HTR-8/SVneo (cell line): ENCODE measurements at regions not wholly inside any gene's neighbourhood (a gene's known extent, or its start where the extent isn't known, plus 50 kb on each side); places are given as distances from the start of the nearest gene placed in this dataset.
"Not testable (repeated sequence)": the region's sequence is repeated elsewhere in the genome, so short reads cannot be mapped to it uniquely, and the experiment has no call there.

ENCODE experiments used
- DNase-seq: peaks from one replicate; pipeline ENCODE4 v3.0.0; 2011; ENCODE audit warnings: low spot score, mixed read lengths; ENCODE audit not compliant: insufficient read length
- FAIRE-seq: peaks from 2 replicates; lab custom pipeline; 2011; peaks lifted over from hg19 to GRCh38; lab: Jason Lieb, UNC

DNA sequence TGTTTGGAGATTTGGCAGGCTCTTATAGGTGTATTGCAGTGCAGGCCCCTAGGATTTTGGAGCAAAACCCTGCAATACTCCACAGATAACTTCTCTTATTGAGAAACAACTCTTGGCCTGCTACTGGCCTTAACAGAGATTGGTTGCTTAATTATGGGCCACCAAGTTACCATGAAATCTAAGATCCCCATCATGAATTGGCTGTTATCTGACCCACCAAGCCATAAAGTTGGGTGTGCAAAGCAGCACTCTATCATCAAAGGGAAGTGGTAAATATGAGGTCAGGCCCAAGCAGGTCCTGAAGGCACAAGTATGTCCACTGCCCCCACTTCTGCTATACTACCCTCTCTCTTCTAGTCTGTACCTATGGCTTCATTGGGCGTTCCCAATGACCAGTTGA is 130.0 kb upstream of the TNFSF4 start:
- DNase-seq (no peak), FAIRE-seq (no peak)

DNA sequence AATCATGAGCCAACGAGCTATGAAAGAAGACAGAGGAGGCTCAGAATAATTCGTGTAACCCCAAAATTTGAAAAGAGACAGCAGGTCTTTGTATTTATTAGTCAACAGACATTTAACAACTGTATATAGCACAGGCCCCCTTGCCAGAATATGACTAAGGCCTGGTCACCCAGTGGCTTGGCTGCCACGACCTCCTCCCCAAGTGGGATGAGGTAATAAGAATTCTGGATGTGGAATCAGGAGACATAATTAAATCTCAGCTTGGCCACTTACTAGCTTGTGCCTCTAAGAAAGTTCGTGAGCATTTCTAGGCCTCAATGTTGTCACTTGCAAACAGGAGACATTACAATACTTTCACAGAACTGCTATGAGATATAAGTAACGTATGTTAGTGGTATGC is 134.2 kb upstream of the TNFSF4 start:
- no peak for FAIRE-seq

DNA sequence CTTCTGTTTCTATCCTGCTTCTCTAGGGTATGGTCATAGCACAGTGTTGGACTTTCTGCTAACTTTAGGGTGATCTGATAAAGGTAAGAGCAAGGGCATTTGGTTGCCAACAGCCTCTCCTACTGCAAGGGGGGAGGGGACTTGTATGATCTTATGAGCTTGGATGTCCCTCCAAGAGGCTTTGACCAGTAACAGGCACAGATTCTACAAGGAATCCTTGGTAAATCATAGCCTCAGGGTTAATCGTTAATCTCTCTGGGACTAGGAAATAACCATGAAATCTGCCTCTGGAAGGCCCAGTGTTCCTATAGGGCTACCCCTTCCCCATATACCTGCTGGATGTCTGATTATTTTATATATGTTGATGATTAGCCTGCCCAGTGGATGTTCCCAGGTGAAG is 134.8 kb upstream of the TNFSF4 start:
- FAIRE-seq (no peak), DNase-seq (no peak)

More for the DNA sequence above, 134.2 kb upstream of the TNFSF4 start:
- DNase-seq = no peak

DNA sequence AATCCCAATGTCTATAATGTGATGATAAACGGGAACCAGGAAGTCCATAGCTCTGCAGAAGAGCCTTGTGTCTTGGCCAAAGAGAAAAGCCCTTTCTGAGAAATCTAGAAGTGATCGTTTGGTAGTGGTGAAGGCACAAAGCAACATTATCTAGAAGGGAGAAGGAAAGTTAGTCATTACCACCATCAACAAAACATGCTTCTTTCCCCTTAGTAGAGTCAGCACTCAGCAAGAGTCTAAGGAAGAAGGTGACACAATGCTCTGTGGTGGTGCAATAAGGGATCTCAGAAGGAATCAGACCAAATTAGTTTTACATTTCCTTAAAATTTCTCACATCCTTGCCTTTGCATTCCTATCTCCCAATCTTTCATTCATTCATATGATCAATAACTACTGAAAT is 134.4 kb upstream of the PRDX6 start:
- DNase-seq (no peak), FAIRE-seq (no peak)

DNA sequence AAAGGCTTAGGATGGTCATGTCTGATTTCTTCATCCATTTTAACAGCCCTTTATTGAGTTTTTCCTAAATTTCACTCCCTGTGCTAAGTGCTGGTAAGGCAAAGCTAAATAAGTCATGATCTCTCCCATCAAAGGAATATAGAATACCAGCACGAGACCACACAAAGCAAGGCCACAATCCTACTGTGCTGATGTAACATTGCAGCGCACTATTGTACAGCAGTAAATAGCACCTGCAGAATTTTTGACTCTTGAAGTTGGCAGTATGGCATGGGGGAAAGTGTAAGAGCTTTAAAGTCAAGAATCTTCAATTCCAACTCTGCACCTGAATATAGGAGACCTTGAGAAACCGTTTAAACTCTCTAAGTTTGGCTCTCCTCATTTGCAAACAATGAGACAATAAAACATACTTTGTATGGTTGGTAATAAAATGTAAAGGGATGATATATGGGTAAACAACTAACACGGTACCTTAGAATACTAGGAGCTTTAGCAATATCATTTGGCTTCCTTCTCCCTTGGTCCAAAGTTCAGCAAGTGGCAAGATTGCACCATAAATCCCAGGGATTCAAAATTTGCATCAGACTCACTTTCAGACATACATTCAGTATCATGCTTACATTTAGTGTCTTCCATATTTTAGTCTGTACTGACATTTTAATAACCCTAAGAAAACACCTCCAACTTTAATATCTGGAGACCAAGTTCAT is 132.9 kb upstream of the PRDX6 start:
- DNase-seq = no peak
- no peak for FAIRE-seq

DNA sequence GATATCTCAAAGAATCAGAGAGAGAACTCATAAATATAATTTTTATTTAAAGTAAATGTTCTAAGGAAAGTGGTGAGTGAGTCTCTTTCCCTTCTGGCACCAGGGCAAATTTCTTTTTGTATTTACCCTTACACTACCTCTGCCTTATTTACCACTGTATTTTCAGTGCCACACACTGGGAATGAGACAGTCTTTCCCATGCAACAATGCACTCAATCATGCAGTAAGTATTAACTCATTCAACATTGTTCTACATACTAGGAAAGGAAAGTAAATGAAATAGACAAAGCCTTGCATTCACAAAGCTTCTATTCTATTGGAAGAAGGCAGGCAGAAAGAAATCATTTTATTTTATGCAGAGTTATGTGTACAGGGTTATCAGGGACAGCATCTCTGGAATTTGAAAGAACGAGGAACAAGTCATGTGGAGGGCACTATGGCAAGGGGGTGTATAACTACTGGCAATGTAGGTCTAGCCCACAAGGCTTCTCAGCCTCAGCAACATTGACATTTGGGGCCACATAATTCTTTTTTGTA is 129.8 kb upstream of the PRDX6 start:
- DNase-seq (no peak), FAIRE-seq (no peak)

DNA sequence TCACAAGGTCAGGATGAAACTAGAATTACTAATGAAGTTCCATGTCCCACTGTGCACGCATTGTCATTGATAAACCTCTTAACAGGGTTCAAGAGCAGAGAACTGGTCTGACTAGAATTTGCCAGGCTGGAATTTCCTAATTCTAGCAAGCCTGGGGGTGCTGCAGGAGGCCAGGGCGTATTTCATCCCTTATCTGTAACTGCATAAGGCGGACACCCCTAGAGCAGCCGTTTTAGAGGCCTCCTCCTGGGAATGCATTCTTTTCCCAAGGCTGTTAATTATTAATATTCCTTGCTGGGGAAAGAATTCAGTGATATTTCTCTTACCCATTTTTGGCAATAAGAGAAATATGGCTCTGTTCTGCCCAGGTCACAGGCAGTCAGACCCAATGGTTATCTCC is 124.5 kb upstream of the PRDX6 start:
- not testable (repeated sequence) for DNase-seq, FAIRE-seq

DNA sequence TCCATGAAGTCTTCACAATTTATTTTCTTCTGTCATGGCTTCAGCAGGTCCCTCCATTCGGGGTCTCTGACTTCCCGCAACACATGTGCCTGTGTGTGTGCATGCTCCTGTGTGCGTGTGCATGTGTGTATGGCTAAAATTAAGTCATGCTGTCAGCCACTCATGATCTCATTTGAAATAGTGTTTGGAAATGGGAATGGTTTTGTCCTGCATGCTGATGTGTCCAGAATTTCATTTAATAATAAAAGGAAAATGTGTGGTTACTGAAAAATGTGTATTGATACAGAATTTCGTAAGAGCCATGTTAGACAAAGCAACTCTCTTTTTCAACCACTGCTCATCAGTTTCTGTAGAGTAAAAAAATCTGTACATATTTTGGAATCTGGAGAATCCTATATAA is 123.8 kb upstream of the PRDX6 start:
- FAIRE-seq = no peak
- no peak for DNase-seq

DNA sequence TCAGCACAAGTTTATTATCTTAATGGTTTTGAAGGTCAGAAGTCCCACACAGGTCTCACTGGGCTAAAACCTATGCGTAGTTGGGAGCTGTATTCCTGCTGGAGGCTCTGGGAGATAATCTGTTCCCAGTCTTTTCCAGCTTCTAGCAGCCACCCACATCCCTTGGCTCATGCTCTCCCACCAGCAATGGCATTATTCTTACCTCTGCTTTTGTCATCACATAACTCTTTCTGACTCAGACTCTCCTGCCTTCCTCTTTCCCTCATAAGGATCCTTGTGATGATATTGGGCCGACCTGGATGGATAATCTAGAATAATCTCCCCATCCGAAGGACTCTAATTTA is 122.2 kb upstream of the PRDX6 start:
- FAIRE-seq (no peak), DNase-seq (no peak)

DNA sequence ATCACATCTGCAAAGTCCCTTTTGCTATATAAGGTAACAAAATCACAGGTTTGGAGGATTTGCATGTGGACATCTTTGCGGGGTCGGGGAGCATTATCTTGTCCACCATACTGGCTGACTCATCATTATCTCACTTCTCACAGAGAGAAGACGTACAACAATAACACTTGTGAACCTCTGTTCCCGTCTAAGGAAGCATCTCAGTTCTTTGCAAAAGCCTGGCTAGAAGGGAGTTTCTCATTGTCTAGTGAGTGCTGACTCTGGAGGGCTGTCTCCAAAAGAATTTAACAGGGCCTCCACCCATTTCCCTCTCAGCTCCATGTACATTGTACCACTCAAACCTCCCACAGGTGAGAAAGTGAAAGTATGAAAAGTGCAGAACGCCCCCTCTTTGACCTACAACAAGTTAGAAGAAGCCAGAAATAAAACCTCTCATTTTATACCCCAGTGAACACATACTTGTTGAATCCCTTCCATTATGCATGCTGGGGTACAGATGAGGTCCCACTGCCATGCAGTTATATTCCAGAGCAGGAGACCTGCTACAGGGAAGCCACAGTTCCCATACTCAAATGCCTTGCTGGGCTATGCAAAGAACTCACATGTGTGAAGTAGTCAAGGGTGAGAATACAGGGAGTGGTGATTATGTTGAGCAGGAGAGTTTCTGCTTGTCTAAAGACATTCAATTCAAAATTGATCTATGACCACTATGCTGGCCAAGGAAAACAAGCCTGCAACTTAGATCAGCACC is 121.7 kb upstream of the PRDX6 start:
- DNase-seq = no peak
- FAIRE-seq = no peak

DNA sequence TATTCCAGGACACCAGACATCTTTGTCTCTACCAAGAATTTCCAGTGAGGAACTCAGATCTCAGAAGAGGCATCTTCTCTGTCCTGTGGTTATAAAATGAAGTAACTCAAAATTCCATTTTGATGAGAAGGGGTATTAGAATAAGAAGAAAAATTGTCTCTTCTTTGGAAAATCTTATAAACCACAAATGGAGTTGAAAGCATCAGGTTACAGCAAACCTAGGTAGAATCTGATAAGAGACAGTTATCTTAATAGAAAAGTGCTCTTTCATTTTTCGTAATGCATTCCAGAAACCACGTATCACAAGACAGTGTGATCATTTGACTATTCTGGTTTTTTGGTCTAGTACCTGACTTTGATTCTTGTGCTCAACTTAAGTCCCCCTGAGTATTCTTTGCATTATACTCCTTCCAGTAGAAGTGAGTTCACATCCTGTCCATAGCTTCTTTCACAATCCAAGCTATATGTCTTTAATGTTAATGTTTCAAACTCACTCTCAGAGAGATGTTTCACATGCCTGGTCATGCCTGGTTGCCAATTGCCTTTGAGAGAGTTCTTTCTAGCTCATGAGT is 120.9 kb upstream of the PRDX6 start:
- no peak for DNase-seq
- no peak for FAIRE-seq

DNA sequence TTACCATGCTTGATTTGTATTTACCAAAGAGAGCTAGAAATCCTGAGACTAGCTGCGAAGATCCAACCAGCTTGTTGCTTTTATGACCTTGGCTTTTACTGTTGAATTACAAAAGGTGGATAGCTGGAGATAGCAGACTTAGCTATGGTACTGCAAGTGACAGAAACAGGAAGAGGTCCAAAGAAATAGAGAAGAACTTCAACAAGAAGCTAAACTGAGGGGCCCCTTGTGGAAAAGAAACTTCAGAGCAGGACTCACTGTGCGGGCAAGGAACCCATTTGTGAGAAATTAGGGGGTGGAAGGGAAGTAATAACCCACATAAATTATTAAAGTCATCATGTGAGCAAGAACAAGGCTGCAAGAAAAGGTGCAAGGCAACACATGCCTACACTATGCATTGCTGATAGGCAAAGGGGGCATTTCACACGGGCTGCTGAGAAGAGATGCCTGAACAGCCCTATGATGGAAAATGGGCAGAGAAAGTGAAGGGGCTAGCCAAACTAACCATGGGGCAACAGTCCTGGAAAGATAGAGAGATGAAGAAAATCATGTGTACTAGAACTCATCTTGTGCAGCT is 116.6 kb upstream of the PRDX6 start:
- no peak for DNase-seq
- FAIRE-seq = no peak

DNA sequence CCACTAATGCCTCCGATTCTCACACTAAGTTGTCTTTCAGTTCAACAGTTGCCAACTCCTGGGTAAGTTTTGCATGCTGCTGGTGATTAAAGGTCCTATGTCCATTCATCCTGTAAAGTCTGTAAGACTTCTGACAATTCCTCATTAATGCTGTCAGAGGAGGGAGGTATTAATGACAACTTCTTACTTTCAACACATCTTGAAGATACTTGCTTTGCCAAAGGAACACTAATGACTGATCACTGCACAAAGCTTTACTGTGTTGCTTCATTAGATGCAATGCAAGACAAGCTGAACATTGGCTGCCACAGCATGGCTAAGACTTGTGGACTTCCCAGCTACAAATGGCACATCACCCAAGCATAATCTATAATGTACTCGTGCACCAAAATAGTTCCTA is 114.6 kb upstream of the PRDX6 start:
- no peak for FAIRE-seq

DNA sequence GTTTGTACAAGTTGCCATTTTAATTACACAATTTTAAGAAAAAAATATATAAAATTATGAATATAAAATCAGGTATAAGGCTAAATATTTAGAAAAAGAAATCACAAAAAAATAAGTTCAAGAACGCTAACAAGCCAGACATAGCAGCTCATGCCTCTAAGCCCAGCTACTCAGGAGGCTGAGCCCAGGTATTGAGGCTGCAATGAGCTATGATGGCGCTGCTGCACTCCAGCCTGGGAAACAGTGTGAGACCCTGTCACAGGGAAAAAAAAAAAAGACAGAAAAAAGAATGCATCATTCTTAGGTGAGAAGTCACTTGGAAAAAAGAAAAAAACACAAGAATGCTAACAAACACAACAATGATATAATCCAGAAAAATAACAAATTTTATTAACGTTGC is 112.3 kb upstream of the PRDX6 start:
- no peak for DNase-seq
- no peak for FAIRE-seq

More for the DNA sequence above, 114.6 kb upstream of the PRDX6 start:
- DNase-seq = no peak

DNA sequence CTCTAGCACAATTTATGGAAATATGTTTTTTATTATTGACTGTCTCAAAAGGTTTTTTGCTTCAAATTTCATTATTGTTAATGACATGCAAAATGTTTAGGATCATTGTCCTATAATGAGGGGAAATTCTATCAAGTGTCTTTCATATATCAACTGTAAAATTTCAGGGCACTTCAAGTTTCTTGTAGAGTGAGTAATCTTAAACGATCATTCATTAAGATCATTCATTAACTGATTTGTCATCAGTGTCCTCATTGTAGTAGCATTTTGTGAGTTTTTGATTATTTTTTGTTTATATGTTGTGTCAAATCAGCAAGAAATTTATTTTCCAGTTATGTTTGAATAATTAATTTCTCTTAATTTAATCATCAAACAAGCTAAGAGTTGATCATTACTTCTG is 111.8 kb upstream of the PRDX6 start:
- no peak for DNase-seq
- FAIRE-seq = no peak

DNA sequence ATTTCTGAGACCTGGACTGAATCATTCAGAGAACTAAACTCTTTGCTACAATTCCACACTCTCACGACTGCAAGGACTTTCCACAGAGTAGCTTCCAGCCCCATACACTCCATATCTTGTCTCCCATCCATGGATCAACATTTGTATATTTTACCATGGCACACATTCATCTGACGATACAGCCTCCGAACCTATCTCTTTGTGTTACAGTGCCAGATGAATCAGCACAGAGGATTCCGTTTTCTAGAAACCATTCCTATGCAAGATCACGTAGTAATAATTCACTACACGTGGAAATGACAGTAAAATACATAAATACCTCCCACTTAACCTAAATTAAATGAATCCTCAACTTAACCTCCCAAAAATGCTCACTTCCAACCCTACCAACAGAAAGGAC is 110.0 kb upstream of the PRDX6 start:
- DNase-seq = no peak
- FAIRE-seq = no peak

DNA sequence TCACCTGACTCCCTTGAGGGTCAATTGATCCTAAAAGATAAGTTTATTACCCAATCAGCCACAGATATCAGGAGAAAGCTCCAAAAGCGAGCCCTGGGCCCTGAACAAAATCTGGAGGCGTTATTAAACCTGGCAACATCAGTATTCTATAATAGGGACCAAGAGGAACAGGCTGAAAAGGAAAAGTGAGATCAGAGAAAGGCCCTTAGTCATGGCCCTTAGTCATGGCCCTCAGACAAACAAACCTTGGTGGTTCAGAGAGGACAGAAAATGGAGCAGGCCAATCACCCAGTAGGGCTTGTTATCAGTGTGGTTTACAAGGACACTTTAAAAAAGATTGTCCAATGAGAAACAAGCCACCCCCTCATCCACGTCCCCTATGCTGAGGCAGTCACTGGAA is 106.5 kb upstream of the PRDX6 start:
- not testable (repeated sequence) for DNase-seq, FAIRE-seq

DNA sequence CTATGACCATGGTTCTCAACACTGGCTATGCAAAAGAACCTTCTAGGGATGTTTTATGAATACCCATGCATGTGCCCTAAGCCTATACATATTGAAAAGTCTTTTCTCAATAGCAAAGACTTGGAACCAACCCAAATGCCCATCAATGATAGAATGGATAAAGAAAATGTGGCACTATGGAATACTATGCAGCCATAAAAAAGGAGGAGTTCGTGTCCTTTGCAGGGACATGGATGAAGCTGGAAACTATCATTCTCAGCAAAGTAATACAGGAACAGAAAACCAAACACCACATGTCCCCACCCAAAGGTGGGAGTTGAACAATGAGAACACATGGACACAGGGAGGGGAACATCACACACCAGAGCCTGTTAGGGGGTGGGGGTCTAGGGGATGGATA is 101.1 kb upstream of the PRDX6 start:
- not testable (repeated sequence) for FAIRE-seq, DNase-seq

DNA sequence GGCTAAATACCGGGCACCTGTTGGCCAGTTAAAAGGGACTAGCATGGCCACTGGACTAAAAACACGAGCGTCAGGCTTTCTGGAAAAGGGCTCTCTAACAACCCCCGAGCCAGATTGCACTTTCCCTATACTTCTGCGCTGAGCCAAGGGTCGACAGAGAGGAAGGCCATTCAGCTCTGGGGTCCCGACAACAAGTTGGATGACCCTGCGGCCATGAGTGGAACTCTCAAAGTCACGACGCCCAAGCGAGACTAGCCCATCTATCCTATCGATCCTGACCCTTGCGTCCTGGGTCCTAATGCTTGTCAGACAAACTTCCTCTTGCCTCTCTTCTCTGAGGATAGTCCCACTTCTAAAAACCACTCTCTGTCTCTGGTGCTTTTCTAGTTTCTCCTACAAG is 99.9 kb upstream of the PRDX6 start:
- DNase-seq (no peak), FAIRE-seq (no peak)

DNA sequence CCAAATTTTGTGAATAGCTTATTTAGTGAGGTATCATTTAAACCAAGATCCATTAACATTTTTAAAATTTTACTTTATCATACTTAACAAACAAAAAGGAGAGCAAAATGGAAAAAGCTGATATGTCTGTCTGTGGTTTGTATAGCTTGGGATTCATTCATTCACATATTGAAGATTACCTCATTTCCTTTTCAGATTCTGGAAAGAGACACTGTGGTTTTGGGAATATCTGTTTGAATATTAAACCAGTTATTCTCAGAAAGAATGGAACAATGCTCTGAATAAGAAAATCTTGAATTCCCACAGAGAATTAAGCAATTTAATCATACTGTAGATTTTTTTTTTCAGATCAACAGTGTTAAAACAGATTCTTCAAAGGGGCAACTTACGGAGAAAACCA is 93.8 kb upstream of the PRDX6 start:
- FAIRE-seq = no peak

DNA sequence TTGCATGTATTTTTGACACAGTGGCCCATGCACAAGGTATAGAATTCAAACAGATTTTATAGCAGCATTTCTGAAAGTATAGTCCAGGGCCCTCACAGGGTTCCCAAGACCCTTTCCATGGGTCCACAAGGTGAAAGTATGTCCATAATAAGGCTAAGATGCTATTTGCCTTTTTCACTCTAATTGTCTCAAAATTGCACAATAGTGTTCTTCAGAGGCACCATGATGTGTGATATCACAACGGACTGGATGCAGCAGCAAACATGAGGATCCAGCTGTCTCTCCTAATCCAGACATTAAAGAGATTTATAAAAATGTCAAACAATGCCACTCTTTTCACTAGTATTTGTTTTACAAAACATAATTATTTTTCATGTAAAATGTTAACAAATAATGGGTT is 88.8 kb upstream of the PRDX6 start:
- FAIRE-seq (no peak), DNase-seq (no peak)

More for the DNA sequence above, 93.8 kb upstream of the PRDX6 start:
- DNase-seq = no peak
